ENCODE measurements at regions not wholly inside any gene's neighbourhood (a gene's known extent, or its start where the extent isn't known, plus 50 kb on each side); places are given as distances from the start of the nearest gene placed in this dataset.

- WGBS, 3 donors: 31 to 70% (median 37%) methylated on average over 1 of the region's 1 CpG
- DNase-seq (no peak), ATAC-seq (no peak)
- H3K36me3 ChIP-seq (ENCODE audit: insufficient read depth in 1 of 2, low read depth in 1 of 2): no peaks in the 10 kb centered on the region
- TF ChIP-seq CTCF (IDR thresholded peaks at IDR 0.05): no peak
- intact Hi-C loops (cut with DNase I): no loop called here
- H3K4me1 ChIP-seq: no peaks in the 10 kb centered on the region
- no peaks in the 10 kb centered on the region for H3K9me3 ChIP-seq
- H3K27ac ChIP-seq: no peak overlapping the region
- H3K4me3 ChIP-seq: no peak overlapping the region
- no peaks in the 10 kb centered on the region for H3K27me3 ChIP-seq (ENCODE audit: insufficient read depth in 3 of 3, low read length in 2 of 3)
Observed at GRCh38 chr4:156117743-156118142, 164.1 kb upstream of the CTSO start.

- ATAC-seq (no peak), DNase-seq (no peak)
- Histone ChIP-seq H3K36me3 (ENCODE audit: insufficient read depth in 1 of 2, low read depth in 1 of 2) (no peaks in the 10 kb centered on the region), H3K4me1 (no peaks in the 10 kb centered on the region), H3K27me3 (ENCODE audit: insufficient read depth in 3 of 3, low read length in 2 of 3) (no peaks in the 10 kb centered on the region), H3K9me3 (no peaks in the 10 kb centered on the region), H3K27ac (no peak overlapping the region), H3K4me3 (no peak overlapping the region)
- intact Hi-C loops (cut with DNase I): no loop called here
- no peak for TF ChIP-seq CTCF (IDR thresholded peaks at IDR 0.05)
Observed at GRCh38 chr4:156116991-156117390, 163.3 kb upstream of the CTSO start.

- 26 to 42% (median 28%) methylated on average over 1 of the region's 1 CpG for WGBS, 3 donors
- no peak for ATAC-seq
- no peak overlapping the region for H3K27ac ChIP-seq
Observed at GRCh38 chr4:156113138-156113765, 159.6 kb upstream of the CTSO start.

GRCh38 chr4:156111686-156112085 is 158.0 kb upstream of the CTSO start:
- H3K27me3 ChIP-seq (ENCODE audit: insufficient read depth in 3 of 3, low read length in 2 of 3): no peaks in the 10 kb centered on the region
- H3K36me3 ChIP-seq (ENCODE audit: insufficient read depth in 1 of 2, low read depth in 1 of 2): no peaks in the 10 kb centered on the region
- ATAC-seq (no peak), DNase-seq (no peak)
- H3K27ac ChIP-seq: no peak overlapping the region
- H3K4me1 ChIP-seq: no peaks in the 10 kb centered on the region
- WGBS, 3 donors: 17 to 32% (median 28%) methylated on average over 5 of the region's 5 CpGs
- H3K4me3 ChIP-seq: no peak overlapping the region
- TF ChIP-seq CTCF (IDR thresholded peaks at IDR 0.05): no peak
- intact Hi-C loops (cut with DNase I): no loop called here
- H3K9me3 ChIP-seq: no peaks in the 10 kb centered on the region

More at GRCh38 chr4:156113138-156113765, 159.6 kb upstream of the CTSO start:
- no peaks in the 10 kb centered on the region for H3K4me1 ChIP-seq
- H3K4me3 ChIP-seq: no peak overlapping the region
- no peak for TF ChIP-seq CTCF (IDR thresholded peaks at IDR 0.05)
- H3K9me3 ChIP-seq: no peaks in the 10 kb centered on the region
- intact Hi-C loops (cut with DNase I): no loop called here
- H3K36me3 ChIP-seq (ENCODE audit: insufficient read depth in 1 of 2, low read depth in 1 of 2): no peaks in the 10 kb centered on the region
- no peaks in the 10 kb centered on the region for H3K27me3 ChIP-seq (ENCODE audit: insufficient read depth in 3 of 3, low read length in 2 of 3)
- no peak for DNase-seq
